AG10803 (cell line): ENCODE measurements at regions not wholly inside any gene's neighbourhood (a gene's known extent, or its start where the extent isn't known, plus 50 kb on each side); places are given as distances from the start of the nearest gene placed in this dataset.

Experiments used
- DNase-seq: peaks from one replicate; pipeline ENCODE4 v3.0.0; 2010; ENCODE audit warnings: low read depth
- H3K4me3 ChIP-seq: 2 replicates; pipeline ENCODE4 v1.5.1; 2011; ENCODE audit warnings: mild to moderate bottlenecking, low read length, control low read depth
- CTCF ChIP-seq: conservative IDR thresholded peaks from 2 replicates; pipeline ENCODE4 v1.5.1; 2011; ENCODE audit warnings: mild to moderate bottlenecking, low read length, control low read depth, inconsistent platforms

GRCh38 chr10:44008270-44008916, 359.7 kb upstream of the ZNF32 start:
- TF ChIP-seq CTCF: no peak
- no peak overlapping the region for H3K4me3 ChIP-seq
- DNase-seq: peak; percentile 33

GRCh38 chr10:44006771-44007170, 358.1 kb upstream of the ZNF32 start:
- no peak for TF ChIP-seq CTCF
- peak; percentile 50 for DNase-seq
- no peak overlapping the region for H3K4me3 ChIP-seq

- TF ChIP-seq CTCF: no peak
- no peak for DNase-seq
- H3K4me3 ChIP-seq: no peak overlapping the region
Measured at GRCh38 chr10:44005788-44006099, 357.1 kb upstream of the ZNF32 start.

GRCh38 chr10:44004913-44005787, 356.5 kb upstream of the ZNF32 start:
- DNase-seq: no peak
- no peak for TF ChIP-seq CTCF

GRCh38 chr10:43998021-43998809, 349.5 kb upstream of the ZNF32 start:
- peak; percentile 94 for DNase-seq

More at GRCh38 chr10:44004913-44005787, 356.5 kb upstream of the ZNF32 start:
- H3K4me3 ChIP-seq: no peak overlapping the region

GRCh38 chr10:43997330-43997729, 348.6 kb upstream of the ZNF32 start:
- no peak for DNase-seq
- no peak overlapping the region for H3K4me3 ChIP-seq
- TF ChIP-seq CTCF: no peak

More at GRCh38 chr10:43998021-43998809, 349.5 kb upstream of the ZNF32 start:
- TF ChIP-seq CTCF: no peak
- no peak overlapping the region for H3K4me3 ChIP-seq
